Neural cell (in vitro differentiated cells): ENCODE measurements at regions not wholly inside any gene's neighbourhood (a gene's known extent, or its start where the extent isn't known, plus 50 kb on each side); places are given as distances from the start of the nearest gene placed in this dataset.

Experiments
- H2AFZ ChIP-seq: fragments of 200-600, 300-800 bp; sonication (generic), shearing (Covaris generic); 2 replicates; pipeline ENCODE4 v1.6.0; 2014; ENCODE audit warnings: low read depth, mild to moderate bottlenecking, antibody characterized with exemption, low read length, moderate library complexity
- H3F3A ChIP-seq: fragments of 200-600 bp; shearing (Covaris generic); 2 replicates; pipeline ENCODE4 v1.6.1; 2016; ENCODE audit warnings: mild to moderate bottlenecking, moderate library complexity, mixed read lengths, antibody characterized with exemption, low read length; ENCODE audit not compliant: insufficient read depth, poor library complexity, severe bottlenecking
- H3K27ac ChIP-seq: fragments of 200-600, 300-800 bp; sonication (generic), shearing (Covaris generic); 2 replicates; pipeline ENCODE4 v1.5.1; 2014; ENCODE audit warnings: mild to moderate bottlenecking, low read length, moderate library complexity
- H3K27me3 ChIP-seq: fragments of 300-800, 200-600 bp; sonication (generic), shearing (Covaris generic); 2 replicates; pipeline ENCODE4 v1.6.0; 2014; ENCODE audit warnings: mild to moderate bottlenecking, low read depth, low read length, moderate library complexity; ENCODE audit not compliant: insufficient read depth
- H3K36me3 ChIP-seq: fragments of 300-800, 200-600 bp; sonication (generic), shearing (Covaris generic); 2 replicates; pipeline ENCODE4 v1.5.1; 2014; ENCODE audit warnings: mild to moderate bottlenecking, antibody characterized with exemption, low read length, moderate library complexity; ENCODE audit not compliant: insufficient read depth
- H3K4me2 ChIP-seq: fragments of 300-800, 200-600 bp; sonication (generic), shearing (Covaris generic); 2 replicates; pipeline ENCODE4 v1.6.0; 2014; ENCODE audit warnings: mild to moderate bottlenecking, low read length
- H3K4me3 ChIP-seq: fragments of 300-800, 200-600 bp; sonication (generic), shearing (Covaris generic); 2 replicates; pipeline ENCODE4 v1.5.1; 2014; ENCODE audit warnings: mild to moderate bottlenecking, low read length, moderate library complexity
- H3K79me2 ChIP-seq: fragments of 200-600 bp; shearing (Covaris generic); replicated peaks from 2 replicates; pipeline ENCODE4 v1.6.0; 2014; ENCODE audit warnings: mild to moderate bottlenecking, low read length, moderate library complexity; ENCODE audit not compliant: insufficient read depth
- H3K9ac ChIP-seq: fragments of 300-800, 200-600 bp; sonication (generic), shearing (Covaris generic); 2 replicates; pipeline ENCODE4 v1.6.1; 2016; ENCODE audit warnings: mild to moderate bottlenecking, low read length, mixed read lengths
- H3K9me2 ChIP-seq: fragments of 200-600 bp; shearing (Covaris generic); 2 replicates; pipeline ENCODE4 v1.6.1; 2016; ENCODE audit warnings: mild to moderate bottlenecking, low read length, mixed read lengths; ENCODE audit not compliant: insufficient read depth
- H3K9me3 ChIP-seq: fragments of 200-600, 300-800 bp; sonication (generic), shearing (Covaris generic); 2 replicates; pipeline ENCODE4 v1.6.1; 2016; ENCODE audit warnings: mild to moderate bottlenecking, mixed run types, low read length, moderate library complexity, mixed read lengths
- H4K20me1 ChIP-seq: fragments of 200-600 bp; shearing (Covaris generic); 2 replicates; pipeline ENCODE4 v1.6.1; 2016; ENCODE audit warnings: mild to moderate bottlenecking, mixed run types; ENCODE audit not compliant: insufficient read depth
- CTCF ChIP-seq: fragments of 450-650 bp; IDR thresholded peaks from 2 replicates; pipeline ENCODE4 v1.5.1; 2014; ENCODE audit warnings: antibody characterized with exemption, mild to moderate bottlenecking, moderate library complexity; ENCODE audit not compliant: poor library complexity, severe bottlenecking
- EP300 ChIP-seq: fragments of 450-650 bp; conservative IDR thresholded peaks from 2 replicates; pipeline ENCODE4 v1.6.1; 2014; ENCODE audit warnings: antibody characterized with exemption, mild to moderate bottlenecking, moderate library complexity; ENCODE audit not compliant: poor library complexity, severe bottlenecking
- EZH2 ChIP-seq: fragments of 200-600, 300-800 bp; shearing (Covaris generic), sonication (generic); IDR thresholded peaks from 2 replicates; pipeline ENCODE4 v1.6.1; 2014; ENCODE audit warnings: antibody characterized with exemption, low read length, borderline replicate concordance, mild to moderate bottlenecking; ENCODE audit not compliant: insufficient read depth, poor library complexity, severe bottlenecking
- MXI1 ChIP-seq: fragments of 450-650 bp; conservative IDR thresholded peaks from 2 replicates; pipeline ENCODE4 v1.6.1; 2014; ENCODE audit warnings: antibody characterized with exemption, mild to moderate bottlenecking; ENCODE audit not compliant: poor library complexity, severe bottlenecking
- POLR2AphosphoS5 ChIP-seq: IDR thresholded peaks from 2 replicates; pipeline ENCODE4 v1.6.1; 2012
- RAD21 ChIP-seq: fragments of 450-650 bp; conservative IDR thresholded peaks from 2 replicates; pipeline ENCODE4 v1.6.1; 2014; ENCODE audit warnings: antibody characterized with exemption, mild to moderate bottlenecking, moderate library complexity
- REST ChIP-seq: IDR thresholded peaks from 2 replicates; pipeline ENCODE4 v1.6.1; 2012; ENCODE audit warnings: borderline replicate concordance
- SMC3 ChIP-seq: fragments of 450-650 bp; conservative IDR thresholded peaks from 2 replicates; pipeline ENCODE4 v1.6.1; 2014; ENCODE audit warnings: antibody characterized with exemption, mild to moderate bottlenecking, moderate library complexity; ENCODE audit not compliant: poor library complexity
- TAF1 ChIP-seq: IDR thresholded peaks from 2 replicates; pipeline ENCODE4 v1.6.1; 2012; ENCODE audit warnings: low read depth

DNA sequence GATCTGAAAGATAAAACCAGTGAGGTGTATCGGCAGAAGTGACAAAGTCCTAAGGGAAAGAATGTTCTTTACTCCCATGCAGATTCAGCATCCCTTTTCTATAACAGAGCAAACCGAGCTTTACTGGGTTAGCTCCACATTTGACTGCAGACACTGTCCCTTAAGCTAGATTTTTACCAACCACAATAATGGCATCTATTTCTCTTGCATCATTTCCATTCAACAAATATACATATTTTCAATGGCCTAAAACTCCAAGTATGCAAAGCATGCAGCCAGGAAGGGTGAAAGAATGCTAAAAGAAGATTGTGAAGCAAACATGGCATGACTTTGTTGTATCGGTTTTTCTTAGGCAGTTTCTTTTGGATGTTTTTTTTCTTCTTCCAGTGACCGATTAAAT is 255.4 kb downstream of the OGFRL1 start:
- TF ChIP-seq SMC3 (no peak), REST (no peak), RAD21 (no peak), EZH2 (no peak), CTCF (no peak), TAF1 (no peak), MXI1 (no peak), POLR2AphosphoS5 (no peak), EP300 (no peak)
- Histone ChIP-seq H3K4me2 (no peak overlapping the region), H3K4me3 (no peak overlapping the region), H3K36me3 (no peaks in the 10 kb centered on the region), H3K79me2 (no peaks in the 10 kb centered on the region), H3K9ac (no peak overlapping the region), H4K20me1 (no peaks in the 10 kb centered on the region), H2AFZ (no peak overlapping the region), H3K27ac (no peak overlapping the region), H3K9me2 (no peaks in the 10 kb centered on the region), H3K9me3 (no peaks in the 10 kb centered on the region), H3K27me3 (no peaks in the 10 kb centered on the region), H3F3A (no peaks in the 10 kb centered on the region)

- H3K9me3 ChIP-seq: no peaks in the 10 kb centered on the region
- H3K27ac ChIP-seq: no peak overlapping the region
- no peak overlapping the region for H3K4me2 ChIP-seq
- H3K9ac ChIP-seq: no peak overlapping the region
- no peaks in the 10 kb centered on the region for H3K27me3 ChIP-seq
- no peaks in the 10 kb centered on the region for H3K9me2 ChIP-seq
- no peaks in the 10 kb centered on the region for H3F3A ChIP-seq
- H3K36me3 ChIP-seq: no peaks in the 10 kb centered on the region
- no peaks in the 10 kb centered on the region for H4K20me1 ChIP-seq
- H2AFZ ChIP-seq: no peak overlapping the region
- no peak overlapping the region for H3K4me3 ChIP-seq
- TF ChIP-seq SMC3 (no peak), EZH2 (no peak), TAF1 (no peak), REST (no peak), RAD21 (no peak)
- H3K79me2 ChIP-seq: no peaks in the 10 kb centered on the region
Observed at GRCh38 chr6:71544906-71545305, 256.3 kb downstream of the OGFRL1 start.
